ENCODE measurements at regions not wholly inside any gene's neighbourhood (a gene's known extent, or its start where the extent isn't known, plus 50 kb on each side); places are given as distances from the start of the nearest gene placed in this dataset.

GRCh38 chr9:108356806-108357205, 499.0 kb downstream of the ACTL7B start:
- DNase-seq = no peak
- CTCF ChIA-PET = no interaction called here
- Histone ChIP-seq H3K4me3 (ENCODE audit: control insufficient read depth in 1 of 2, extremely low read depth in 1 of 2, low read length in 1 of 2) (no peak overlapping the region), H3K4me1 (ENCODE audit: control insufficient read depth in 1 of 2, extremely low read depth in 1 of 2, insufficient read depth in 2 of 2, low read length in 2 of 2) (no peaks in the 10 kb centered on the region), H3K36me3 (ENCODE audit: control insufficient read depth in 2 of 2, extremely low read depth in 1 of 2, insufficient read depth in 1 of 2, low read length in 1 of 2) (no peaks in the 10 kb centered on the region), H3K9me3 (no peaks in the 10 kb centered on the region), H3K27ac (ENCODE audit: low read length) (no peak overlapping the region), H3K27me3 (replicated peaks in 1 of 2; ENCODE audit: control insufficient read depth in 2 of 2, extremely low read depth in 1 of 2, insufficient read depth in 2 of 2, low read length in 1 of 2) (no peaks in the 10 kb centered on the region)
- POLR2A ChIA-PET = no interaction called here
- Mint-ChIP-seq H3K36me3 (no peaks in the 10 kb centered on the region), H3K27ac (no peak overlapping the region), H3K27me3 (no peaks in the 10 kb centered on the region), H3K9me3 (peaks cover 0 to 23% (median 14%) of the 10 kb centered on the region in 3 donors), H3K4me1 (no peaks in the 10 kb centered on the region), H3K4me3 (no peak overlapping the region)
- no peak for ATAC-seq (replicated peaks in 1 of 4)
- WGBS (ENCODE audit: insufficient coverage) = no CpG with 5 or more reads among the region's 2 CpGs

GRCh38 chr9:108351571-108351970, 504.2 kb downstream of the ACTL7B start:
- H3K9me3 Mint-ChIP-seq = peaks cover 0 to 14% (median 4%) of the 10 kb centered on the region in 3 donors
- 94% methylated on average over 2 of the region's 5 CpGs for WGBS (ENCODE audit: insufficient coverage)
- no peaks in the 10 kb centered on the region for H3K4me1 ChIP-seq (ENCODE audit: control insufficient read depth in 1 of 2, extremely low read depth in 1 of 2, insufficient read depth in 2 of 2, low read length in 2 of 2)
- no peak overlapping the region for H3K4me3 ChIP-seq (ENCODE audit: control insufficient read depth in 1 of 2, extremely low read depth in 1 of 2, low read length in 1 of 2)
- no peak overlapping the region for H3K4me3 Mint-ChIP-seq
- POLR2A ChIA-PET = no interaction called here
- H3K4me1 Mint-ChIP-seq = no peaks in the 10 kb centered on the region
- no peaks in the 10 kb centered on the region for H3K9me3 ChIP-seq
- H3K27ac Mint-ChIP-seq = no peak overlapping the region
- ATAC-seq (replicated peaks in 1 of 4) = no peak
- H3K36me3 Mint-ChIP-seq = no peaks in the 10 kb centered on the region
- no peak overlapping the region for H3K27ac ChIP-seq (ENCODE audit: low read length)
- H3K36me3 ChIP-seq (ENCODE audit: control insufficient read depth in 2 of 2, extremely low read depth in 1 of 2, insufficient read depth in 1 of 2, low read length in 1 of 2) = no peaks in the 10 kb centered on the region
- CTCF ChIA-PET = no interaction called here
- H3K27me3 ChIP-seq (replicated peaks in 1 of 2; ENCODE audit: control insufficient read depth in 2 of 2, extremely low read depth in 1 of 2, insufficient read depth in 2 of 2, low read length in 1 of 2) = no peaks in the 10 kb centered on the region
- DNase-seq = no peak
- no peaks in the 10 kb centered on the region for H3K27me3 Mint-ChIP-seq

- Histone ChIP-seq H3K4me3 (ENCODE audit: control insufficient read depth in 1 of 2, extremely low read depth in 1 of 2, low read length in 1 of 2) (no peak overlapping the region), H3K27me3 (replicated peaks in 1 of 2; ENCODE audit: control insufficient read depth in 2 of 2, extremely low read depth in 1 of 2, insufficient read depth in 2 of 2, low read length in 1 of 2) (no peaks in the 10 kb centered on the region), H3K9me3 (no peaks in the 10 kb centered on the region), H3K27ac (ENCODE audit: low read length) (no peak overlapping the region), H3K4me1 (ENCODE audit: control insufficient read depth in 1 of 2, extremely low read depth in 1 of 2, insufficient read depth in 2 of 2, low read length in 2 of 2) (no peaks in the 10 kb centered on the region), H3K36me3 (ENCODE audit: control insufficient read depth in 2 of 2, extremely low read depth in 1 of 2, insufficient read depth in 1 of 2, low read length in 1 of 2) (no peaks in the 10 kb centered on the region)
- POLR2A ChIA-PET = no interaction called here
- Mint-ChIP-seq H3K4me3 (no peak overlapping the region), H3K9me3 (peaks cover 0 to 9% (median 3%) of the 10 kb centered on the region in 3 donors), H3K4me1 (no peaks in the 10 kb centered on the region), H3K36me3 (no peaks in the 10 kb centered on the region), H3K27ac (no peak overlapping the region), H3K27me3 (no peaks in the 10 kb centered on the region)
- DNase-seq (no peak), ATAC-seq (replicated peaks in 1 of 4) (no peak)
- 92% methylated on average over 3 of the region's 9 CpGs for WGBS (ENCODE audit: insufficient coverage)
- CTCF ChIA-PET = no interaction called here
These were observed 508.2 kb downstream of the ACTL7B start for GRCh38 chr9:108347463-108348188.

- Histone ChIP-seq H3K27me3 (replicated peaks in 1 of 2; ENCODE audit: control insufficient read depth in 2 of 2, extremely low read depth in 1 of 2, insufficient read depth in 2 of 2, low read length in 1 of 2) (no peaks in the 10 kb centered on the region), H3K9me3 (no peaks in the 10 kb centered on the region), H3K4me3 (ENCODE audit: control insufficient read depth in 1 of 2, extremely low read depth in 1 of 2, low read length in 1 of 2) (no peak overlapping the region), H3K27ac (ENCODE audit: low read length) (no peak overlapping the region), H3K36me3 (ENCODE audit: control insufficient read depth in 2 of 2, extremely low read depth in 1 of 2, insufficient read depth in 1 of 2, low read length in 1 of 2) (no peaks in the 10 kb centered on the region), H3K4me1 (ENCODE audit: control insufficient read depth in 1 of 2, extremely low read depth in 1 of 2, insufficient read depth in 2 of 2, low read length in 2 of 2) (no peaks in the 10 kb centered on the region)
- Mint-ChIP-seq H3K27ac (no peak overlapping the region), H3K27me3 (no peaks in the 10 kb centered on the region), H3K4me3 (no peak overlapping the region), H3K4me1 (no peaks in the 10 kb centered on the region), H3K9me3 (peaks cover 3 to 5% (median 4%) of the 10 kb centered on the region in 3 donors), H3K36me3 (no peaks in the 10 kb centered on the region)
- WGBS (ENCODE audit: insufficient coverage) = no CpG with 5 or more reads among the region's 3 CpGs
- ATAC-seq (replicated peaks in 1 of 4) (no peak), DNase-seq (no peak)
- ChIA-PET POLR2A (no interaction called here), CTCF (interaction anchor here in 1 of 2 donors (0.6 kb wide), 1 partner anchor 725 kb away, joined by 3 read pairs; no protein-coding TSS in a partner anchor)
These were observed 510.0 kb downstream of the ACTL7B start for GRCh38 chr9:108345826-108346225.

- CTCF ChIA-PET = no interaction called here
- Mint-ChIP-seq H3K4me3 (no peak overlapping the region), H3K27me3 (no peaks in the 10 kb centered on the region), H3K36me3 (no peaks in the 10 kb centered on the region), H3K9me3 (peaks cover 3 to 4% (median 3%) of the 10 kb centered on the region in 3 donors), H3K4me1 (no peaks in the 10 kb centered on the region), H3K27ac (no peak overlapping the region)
- no CpG with 5 or more reads among the region's 3 CpGs for WGBS (ENCODE audit: insufficient coverage)
- no peaks in the 10 kb centered on the region for H3K4me1 ChIP-seq (ENCODE audit: control insufficient read depth in 1 of 2, extremely low read depth in 1 of 2, insufficient read depth in 2 of 2, low read length in 2 of 2)
- no peak for ATAC-seq (replicated peaks in 1 of 4)
- H3K9me3 ChIP-seq = no peaks in the 10 kb centered on the region
- DNase-seq = no peak
- H3K27ac ChIP-seq (ENCODE audit: low read length) = no peak overlapping the region
- H3K4me3 ChIP-seq (ENCODE audit: control insufficient read depth in 1 of 2, extremely low read depth in 1 of 2, low read length in 1 of 2) = no peak overlapping the region
- no peaks in the 10 kb centered on the region for H3K27me3 ChIP-seq (replicated peaks in 1 of 2; ENCODE audit: control insufficient read depth in 2 of 2, extremely low read depth in 1 of 2, insufficient read depth in 2 of 2, low read length in 1 of 2)
- no peaks in the 10 kb centered on the region for H3K36me3 ChIP-seq (ENCODE audit: control insufficient read depth in 2 of 2, extremely low read depth in 1 of 2, insufficient read depth in 1 of 2, low read length in 1 of 2)
- POLR2A ChIA-PET = no interaction called here
These were observed 516.5 kb downstream of the ACTL7B start for GRCh38 chr9:108339251-108339650.

GRCh38 chr9:108336575-108336974, 519.2 kb downstream of the ACTL7B start:
- Mint-ChIP-seq H3K27me3 (no peaks in the 10 kb centered on the region), H3K9me3 (peaks cover 4 to 5% (median 4%) of the 10 kb centered on the region in 3 donors), H3K4me3 (no peak overlapping the region), H3K36me3 (no peaks in the 10 kb centered on the region), H3K4me1 (no peaks in the 10 kb centered on the region), H3K27ac (no peak overlapping the region)
- ChIA-PET CTCF (no interaction called here), POLR2A (no interaction called here)
- Histone ChIP-seq H3K4me1 (ENCODE audit: control insufficient read depth in 1 of 2, extremely low read depth in 1 of 2, insufficient read depth in 2 of 2, low read length in 2 of 2) (no peaks in the 10 kb centered on the region), H3K27me3 (replicated peaks in 1 of 2; ENCODE audit: control insufficient read depth in 2 of 2, extremely low read depth in 1 of 2, insufficient read depth in 2 of 2, low read length in 1 of 2) (no peaks in the 10 kb centered on the region), H3K4me3 (ENCODE audit: control insufficient read depth in 1 of 2, extremely low read depth in 1 of 2, low read length in 1 of 2) (no peak overlapping the region), H3K36me3 (ENCODE audit: control insufficient read depth in 2 of 2, extremely low read depth in 1 of 2, insufficient read depth in 1 of 2, low read length in 1 of 2) (no peaks in the 10 kb centered on the region), H3K27ac (ENCODE audit: low read length) (no peak overlapping the region), H3K9me3 (no peaks in the 10 kb centered on the region)
- WGBS (ENCODE audit: insufficient coverage) = no CpG with 5 or more reads among the region's 2 CpGs
- ATAC-seq (replicated peaks in 1 of 4) (no peak), DNase-seq (no peak)

GRCh38 chr9:108333530-108333983, 522.2 kb downstream of the ACTL7B start:
- no peaks in the 10 kb centered on the region for H3K36me3 Mint-ChIP-seq
- no peak overlapping the region for H3K27ac Mint-ChIP-seq
- no peak overlapping the region for H3K4me3 Mint-ChIP-seq
- Histone ChIP-seq H3K27ac (ENCODE audit: low read length) (no peak overlapping the region), H3K27me3 (replicated peaks in 1 of 2; ENCODE audit: control insufficient read depth in 2 of 2, extremely low read depth in 1 of 2, insufficient read depth in 2 of 2, low read length in 1 of 2) (no peaks in the 10 kb centered on the region), H3K9me3 (no peaks in the 10 kb centered on the region), H3K4me1 (ENCODE audit: control insufficient read depth in 1 of 2, extremely low read depth in 1 of 2, insufficient read depth in 2 of 2, low read length in 2 of 2) (no peaks in the 10 kb centered on the region), H3K36me3 (ENCODE audit: control insufficient read depth in 2 of 2, extremely low read depth in 1 of 2, insufficient read depth in 1 of 2, low read length in 1 of 2) (no peaks in the 10 kb centered on the region), H3K4me3 (ENCODE audit: control insufficient read depth in 1 of 2, extremely low read depth in 1 of 2, low read length in 1 of 2) (no peak overlapping the region)
- H3K27me3 Mint-ChIP-seq = no peaks in the 10 kb centered on the region
- H3K4me1 Mint-ChIP-seq = no peaks in the 10 kb centered on the region
- ChIA-PET CTCF (no interaction called here), POLR2A (no interaction called here)
- peaks cover 4 to 14% (median 11%) of the 10 kb centered on the region in 3 donors for H3K9me3 Mint-ChIP-seq
- ATAC-seq (replicated peaks in 1 of 4) (no peak), DNase-seq (no peak)
- 67% methylated on average over 1 of the region's 1 CpG for WGBS (ENCODE audit: insufficient coverage)
